Stomach (tissue), 4 donors: ENCODE measurements at regions not wholly inside any gene's neighbourhood (a gene's known extent, or its start where the extent isn't known, plus 50 kb on each side); places are given as distances from the start of the nearest gene placed in this dataset.

Source experiments
- EP300 ChIP-seq: sonication (generic); formaldehyde crosslinking; IDR thresholded peaks from one replicate; pipeline ENCODE4 v1.6.1; 2017; ENCODE audit warnings: antibody characterized with exemption
- POLR2A ChIP-seq, 4 donors: fragments of 450-650 bp; IDR thresholded peaks; one replicate each; pipeline ENCODE4 v1.6.1; 2016; ENCODE audit warnings: antibody characterized with exemption in 4 of 4, control low read depth in 2 of 4, mild to moderate bottlenecking in 1 of 4, moderate library complexity in 1 of 4
- POLR2AphosphoS5 ChIP-seq, 3 donors: sonication (generic); formaldehyde crosslinking; IDR thresholded peaks; one replicate each; pipeline ENCODE4 v1.6.1; 2016; ENCODE audit warnings: antibody characterized with exemption in 3 of 3
- TF ChIP-seq, protein P1 (sequence below), 7 experiments: fragments of 450-650 bp in 4 of 7; fragments of 200-600 bp in 3 of 7; sonication (generic) in 3 of 7; IDR thresholded peaks; one replicate each; pipeline ENCODE4 v1.5.1; 2016 to 2019; ENCODE audit warnings: antibody characterized with exemption in 7 of 7, control low read depth in 2 of 7, mild to moderate bottlenecking in 1 of 7

GRCh38 chr13:30832377-30832776, 73.7 kb upstream of the MEDAG start:
- TF ChIP-seq, protein P1, sequence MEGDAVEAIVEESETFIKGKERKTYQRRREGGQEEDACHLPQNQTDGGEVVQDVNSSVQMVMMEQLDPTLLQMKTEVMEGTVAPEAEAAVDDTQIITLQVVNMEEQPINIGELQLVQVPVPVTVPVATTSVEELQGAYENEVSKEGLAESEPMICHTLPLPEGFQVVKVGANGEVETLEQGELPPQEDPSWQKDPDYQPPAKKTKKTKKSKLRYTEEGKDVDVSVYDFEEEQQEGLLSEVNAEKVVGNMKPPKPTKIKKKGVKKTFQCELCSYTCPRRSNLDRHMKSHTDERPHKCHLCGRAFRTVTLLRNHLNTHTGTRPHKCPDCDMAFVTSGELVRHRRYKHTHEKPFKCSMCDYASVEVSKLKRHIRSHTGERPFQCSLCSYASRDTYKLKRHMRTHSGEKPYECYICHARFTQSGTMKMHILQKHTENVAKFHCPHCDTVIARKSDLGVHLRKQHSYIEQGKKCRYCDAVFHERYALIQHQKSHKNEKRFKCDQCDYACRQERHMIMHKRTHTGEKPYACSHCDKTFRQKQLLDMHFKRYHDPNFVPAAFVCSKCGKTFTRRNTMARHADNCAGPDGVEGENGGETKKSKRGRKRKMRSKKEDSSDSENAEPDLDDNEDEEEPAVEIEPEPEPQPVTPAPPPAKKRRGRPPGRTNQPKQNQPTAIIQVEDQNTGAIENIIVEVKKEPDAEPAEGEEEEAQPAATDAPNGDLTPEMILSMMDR (IDR thresholded peaks at IDR 0.05), result no peak
- TF ChIP-seq POLR2A (IDR thresholded peaks at IDR 0.05) (no peak), EP300 (no peak), POLR2AphosphoS5 (IDR thresholded peaks at IDR 0.05) (no peak)
